HepG2 (cell line): ENCODE measurements at regions not wholly inside any gene's neighbourhood (a gene's known extent, or its start where the extent isn't known, plus 50 kb on each side); places are given as distances from the start of the nearest gene placed in this dataset.

Source experiments
- CTCF ChIP-seq: sonication (generic); formaldehyde crosslinking; IDR thresholded peaks from 2 replicates; pipeline ENCODE4 v1.5.0; 2020; ENCODE audit warnings: mild to moderate bottlenecking, missing genetic modification reagents, moderate library complexity
- NR1H2 ChIP-seq: sonication (generic); formaldehyde crosslinking; IDR thresholded peaks from 2 replicates; pipeline ENCODE4 v1.8.1; 2022; ENCODE audit warnings: low read depth, missing genetic modification reagents, borderline replicate concordance
- ZNF333 ChIP-seq: sonication (generic); formaldehyde crosslinking; IDR thresholded peaks from 2 replicates; pipeline ENCODE4 v1.4.0; 2020; ENCODE audit warnings: mild to moderate bottlenecking, missing genetic modification reagents, borderline replicate concordance

DNA sequence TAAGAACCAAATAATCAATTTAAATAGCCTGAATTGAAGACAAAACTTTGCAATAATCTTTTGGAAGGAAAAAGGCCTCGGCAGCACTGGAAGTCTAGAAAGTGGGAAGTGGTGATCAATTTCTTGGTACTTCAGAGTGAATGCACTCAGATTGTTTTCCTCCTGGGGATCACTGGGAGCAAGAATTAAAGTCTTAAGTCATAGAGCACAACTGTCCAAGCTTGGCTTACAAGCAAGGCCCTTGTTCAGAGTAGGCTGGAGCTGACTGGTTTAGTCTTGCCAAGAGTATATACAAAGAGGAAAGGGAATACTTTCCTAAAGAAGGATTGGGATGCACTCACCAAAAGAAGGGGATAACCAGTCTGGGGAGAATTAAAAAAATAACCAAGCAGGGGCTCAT is 637.1 kb downstream of the CCSER2 start:
- TF ChIP-seq NR1H2 (CRISPR knock-in tag) (no peak), ZNF333 (CRISPR knock-in tag) (no peak), CTCF (CRISPR knock-in tag) (no peak)
